AG20443 (cell line): ENCODE measurements at regions not wholly inside any gene's neighbourhood (a gene's known extent, or its start where the extent isn't known, plus 50 kb on each side); places are given as distances from the start of the nearest gene placed in this dataset.
"Not testable (repeated sequence)": the region's sequence is repeated elsewhere in the genome, so short reads cannot be mapped to it uniquely, and the experiment has no call there.

Experiments used
- DNase-seq: peaks from one replicate; pipeline ENCODE4 v3.0.0; 2012; ENCODE audit warnings: low spot score, mixed read lengths

DNA sequence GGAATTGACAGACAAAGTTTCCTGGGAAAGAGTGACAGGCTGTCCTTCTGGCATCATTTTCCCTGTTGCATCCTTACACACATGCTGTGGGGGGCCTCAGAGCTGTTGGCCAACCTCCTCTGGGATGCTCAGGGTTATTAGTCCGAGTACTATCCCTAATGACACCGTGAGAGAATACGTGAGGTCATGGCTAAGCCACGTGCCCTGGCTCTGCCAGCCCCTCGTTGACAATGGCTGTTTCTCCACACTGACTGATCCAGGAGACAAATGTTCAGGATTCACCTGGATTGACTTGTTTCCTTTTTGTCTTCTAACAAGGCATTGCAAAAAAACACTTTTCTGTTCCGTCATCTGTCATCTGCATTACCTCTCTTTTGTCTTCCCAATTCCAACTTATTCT, 604.6 kb downstream of the TFAP2A start:
- DNase-seq = no peak

DNA sequence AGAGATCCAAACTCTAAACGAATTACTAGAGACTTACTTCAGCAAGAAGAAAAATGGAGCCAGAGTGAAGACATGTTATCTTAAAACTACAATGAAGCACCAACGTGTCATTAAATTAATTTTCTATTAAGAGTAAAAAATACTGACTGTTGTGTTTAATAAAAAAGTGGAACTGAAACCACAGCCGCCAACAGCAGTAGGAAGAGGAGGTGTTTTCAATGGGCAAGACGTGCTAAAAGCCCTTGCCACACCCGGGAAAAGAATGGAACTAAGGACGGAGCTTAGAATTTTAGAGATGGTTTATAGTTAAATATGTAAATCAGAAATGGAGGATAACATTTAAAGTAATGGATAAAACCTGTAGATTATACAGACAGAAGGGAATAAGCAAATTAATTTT, 608.7 kb downstream of the TFAP2A start:
- DNase-seq = no peak

DNA sequence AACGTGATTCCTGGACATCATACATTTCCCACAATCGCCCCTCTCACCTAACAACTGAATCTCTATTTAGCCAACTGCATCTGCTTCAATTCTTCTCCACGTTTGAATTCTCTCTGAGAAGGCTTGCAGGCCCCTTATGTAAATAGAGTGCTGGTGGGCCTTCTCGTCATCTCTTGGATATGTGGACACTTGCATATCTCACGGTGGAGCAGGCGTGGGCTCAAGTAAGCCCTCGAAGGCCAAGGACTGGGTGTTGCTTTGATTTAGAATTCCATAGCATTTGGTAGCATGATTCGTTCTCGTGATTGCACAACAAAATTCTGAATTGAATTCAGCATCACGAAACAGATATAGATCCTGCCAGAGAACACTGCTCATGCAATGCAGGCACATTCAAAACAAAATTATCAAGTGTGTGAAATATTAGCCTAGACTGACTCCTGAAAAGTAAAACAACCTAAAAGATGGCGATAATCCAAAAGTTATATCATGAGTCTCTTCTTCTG, 613.6 kb downstream of the TFAP2A start:
- no peak for DNase-seq

DNA sequence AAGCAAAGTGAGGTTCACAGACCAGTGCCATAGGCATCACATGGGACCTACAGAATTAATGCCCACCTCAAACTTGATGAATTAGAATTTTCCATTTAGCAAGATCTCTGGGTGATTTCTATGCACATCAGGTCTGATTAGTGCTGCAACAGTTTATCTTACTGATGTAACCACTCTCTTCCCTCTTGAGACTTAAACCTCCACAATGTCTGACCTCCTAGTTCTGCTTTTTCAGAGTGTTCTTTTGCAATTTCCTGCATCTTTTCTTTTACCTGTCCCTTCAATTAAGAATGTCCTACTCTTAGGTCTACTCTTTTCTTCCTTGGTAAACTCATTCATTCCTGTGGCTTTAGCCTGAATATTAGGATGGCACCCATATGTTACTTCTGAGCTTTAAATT, 615.3 kb downstream of the TFAP2A start:
- DNase-seq = no peak

DNA sequence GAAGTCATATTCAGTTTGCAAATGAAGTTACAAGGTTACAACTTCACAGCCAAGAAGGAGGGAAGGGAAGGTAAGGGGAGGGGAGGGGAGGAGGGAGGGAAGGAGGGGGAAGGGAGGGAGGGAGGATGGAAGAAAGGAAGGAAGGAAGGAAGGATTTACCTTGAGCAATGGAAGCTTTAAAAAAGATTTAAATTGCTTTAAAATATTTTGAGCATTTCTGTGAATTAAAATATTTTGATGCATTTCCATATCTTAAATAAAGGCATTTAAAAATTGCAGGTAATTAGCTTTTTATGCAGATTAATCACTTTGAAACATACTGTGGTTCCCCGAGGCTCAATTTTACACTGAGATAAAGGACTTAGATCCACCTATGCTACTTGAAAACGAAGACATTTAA, 618.0 kb downstream of the TFAP2A start:
- DNase-seq = no peak

DNA sequence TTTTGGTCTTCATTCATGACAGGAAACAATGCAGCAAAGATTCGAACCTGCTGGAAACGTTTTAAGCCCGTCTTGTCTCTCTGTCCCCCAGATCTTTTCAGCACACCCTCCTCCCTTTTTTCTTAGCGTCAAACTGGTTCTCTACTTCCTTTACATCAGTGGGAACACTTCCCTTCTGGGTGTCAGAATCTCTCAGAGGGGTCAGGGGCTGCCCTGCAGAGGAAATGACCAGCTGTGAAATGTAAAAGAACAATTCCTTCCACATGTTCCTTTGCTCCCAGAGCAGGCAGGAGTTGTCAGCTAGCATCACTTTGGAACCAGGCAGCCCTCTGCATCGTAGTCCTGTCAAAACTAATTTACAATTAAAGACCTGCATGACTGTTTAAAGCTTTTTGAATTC, 619.0 kb downstream of the TFAP2A start:
- DNase-seq = no peak

DNA sequence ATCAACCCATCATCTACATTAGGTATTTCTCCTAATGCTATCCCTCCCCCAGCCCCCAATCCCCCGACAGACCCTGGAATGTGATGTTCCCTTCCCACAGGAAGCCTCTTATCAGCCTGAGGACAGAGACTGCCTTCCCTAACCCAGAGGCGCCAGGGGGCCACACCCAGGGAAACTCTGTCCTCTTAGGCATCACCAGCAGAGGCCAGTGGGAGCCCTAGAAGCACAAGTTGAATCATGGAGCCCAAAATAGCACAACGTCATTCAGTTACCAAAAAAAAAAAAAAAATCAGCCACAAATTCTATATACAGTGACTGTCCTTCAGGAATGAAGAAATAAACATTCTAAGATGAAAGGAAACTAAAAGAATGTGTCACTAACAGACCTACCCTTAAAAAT, 625.7 kb downstream of the TFAP2A start:
- peak; percentile 49 for DNase-seq

DNA sequence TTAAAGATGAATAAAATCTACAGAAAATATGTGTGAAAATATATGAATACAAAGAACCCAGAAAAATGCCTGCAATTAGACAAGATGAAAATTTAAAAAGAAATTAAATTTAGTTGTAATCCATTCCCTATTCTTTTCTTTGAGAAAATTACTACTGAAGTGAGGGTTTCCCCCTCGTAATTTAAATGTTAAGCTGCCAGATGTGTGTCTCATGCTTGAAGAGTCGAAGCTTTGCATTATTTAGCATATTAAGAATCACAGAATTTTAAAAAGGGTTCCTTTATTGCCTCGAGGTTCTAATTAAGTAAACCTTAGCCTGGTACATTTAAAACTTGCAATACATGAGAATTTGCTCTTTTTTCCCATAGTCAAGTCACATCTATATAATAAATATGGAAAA, 630.1 kb downstream of the TFAP2A start:
- DNase-seq = no peak

DNA sequence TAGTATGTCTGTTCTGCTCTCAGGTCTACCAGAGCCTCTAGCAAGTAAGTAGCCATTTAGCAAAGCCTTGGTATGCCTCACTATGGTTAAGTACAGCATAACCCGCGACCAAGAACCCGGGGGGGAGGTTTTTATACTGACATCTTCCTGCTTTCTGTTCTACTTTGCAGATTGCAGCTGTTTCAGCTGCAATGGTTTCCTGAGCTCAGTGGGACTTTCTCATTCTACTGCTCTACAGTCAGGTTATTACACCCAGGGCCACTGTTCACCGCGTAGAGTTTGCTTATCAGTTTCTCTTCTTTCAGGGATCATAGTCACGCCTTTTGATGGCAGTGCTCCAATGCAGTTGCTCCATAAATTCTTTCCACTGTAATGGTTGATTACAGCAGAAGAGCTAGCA, 631.3 kb downstream of the TFAP2A start:
- DNase-seq = no peak

DNA sequence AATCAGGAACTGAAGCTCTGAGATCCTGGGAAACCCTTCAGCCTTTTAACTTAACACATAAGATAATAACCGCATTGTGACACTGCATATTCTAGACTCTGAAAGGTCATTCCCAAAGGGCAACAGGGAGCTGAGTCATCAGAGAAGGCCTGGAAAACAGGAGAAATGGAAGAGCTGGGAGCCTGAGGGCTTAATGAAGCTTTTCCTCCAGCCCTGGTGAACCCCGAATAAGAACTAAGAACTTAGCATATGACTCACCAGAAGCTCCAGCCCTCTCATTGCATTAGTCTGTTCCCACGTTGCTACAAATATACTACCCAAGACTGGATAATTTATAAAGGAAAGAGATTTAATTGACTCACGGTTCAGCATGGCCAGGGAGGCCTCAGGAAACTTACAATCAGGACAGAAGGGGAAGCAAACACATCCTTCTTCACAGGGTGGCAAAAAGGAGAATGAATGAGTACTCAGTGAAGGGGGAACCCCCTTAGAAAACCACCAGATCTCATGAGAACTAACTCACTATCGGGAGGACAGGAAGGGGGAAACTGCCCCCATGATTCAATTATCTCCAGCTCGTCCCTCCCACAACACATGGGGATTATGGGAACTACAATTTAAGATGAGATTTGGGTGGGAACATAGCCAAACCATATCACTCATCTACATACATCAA, 648.5 kb downstream of the TFAP2A start:
- DNase-seq = peak; percentile 58

DNA sequence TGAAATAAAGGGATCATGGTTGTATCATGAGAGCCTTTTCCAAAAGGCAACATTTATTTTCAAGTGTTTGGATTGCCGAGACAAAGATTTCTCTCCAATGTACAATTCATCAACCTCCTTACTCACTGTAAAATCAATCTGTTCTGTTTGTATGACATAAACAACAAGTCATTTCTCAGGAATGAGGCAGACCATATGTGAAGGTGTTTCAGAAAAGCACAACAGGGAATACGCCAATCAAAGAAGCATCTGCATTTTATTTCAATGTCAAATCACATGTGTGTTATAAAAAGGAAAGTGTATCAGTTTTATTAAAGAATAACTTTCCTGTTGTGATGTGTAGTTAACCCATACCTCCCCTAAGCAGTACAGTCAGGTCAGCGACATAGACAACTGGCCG, 653.7 kb downstream of the TFAP2A start:
- no peak for DNase-seq

DNA sequence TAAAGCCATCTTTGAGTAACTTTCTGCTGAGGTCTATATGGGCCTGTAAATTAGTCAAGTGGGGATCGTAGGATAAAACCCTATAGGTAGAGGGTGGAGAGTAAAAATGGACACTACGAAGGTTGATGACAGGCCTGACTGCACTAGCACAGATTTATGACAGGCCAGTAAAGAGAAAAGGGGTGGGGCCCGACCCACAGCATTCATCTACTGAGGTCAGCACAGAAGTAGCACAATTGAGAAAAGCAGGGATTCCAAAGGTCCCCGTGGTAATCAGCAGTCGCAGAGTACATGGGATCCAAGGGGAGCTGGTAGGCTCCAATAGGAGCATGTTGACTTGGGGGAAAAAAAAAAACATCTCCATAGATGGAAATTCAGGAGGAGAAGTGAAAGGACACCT, 660.4 kb downstream of the TFAP2A start:
- no peak for DNase-seq

DNA sequence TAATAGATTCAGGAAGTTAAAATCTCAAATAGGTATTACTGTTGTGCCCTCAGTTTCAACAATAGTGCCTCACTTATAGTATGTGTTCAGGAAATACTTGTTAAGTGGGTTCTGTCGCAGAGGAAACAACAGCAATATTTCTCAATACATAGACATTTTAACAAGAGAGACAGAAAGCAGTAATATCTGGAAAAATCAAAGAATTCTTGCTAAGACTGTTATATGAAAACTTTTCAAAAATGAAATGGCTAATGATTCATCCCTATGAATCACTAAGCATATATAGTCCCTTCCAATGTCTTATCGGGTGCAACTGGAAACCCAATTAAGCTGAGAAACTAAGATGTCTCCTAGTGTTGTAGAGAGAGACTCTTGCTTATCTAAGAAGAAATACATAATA, 668.9 kb downstream of the TFAP2A start:
- DNase-seq = no peak

DNA sequence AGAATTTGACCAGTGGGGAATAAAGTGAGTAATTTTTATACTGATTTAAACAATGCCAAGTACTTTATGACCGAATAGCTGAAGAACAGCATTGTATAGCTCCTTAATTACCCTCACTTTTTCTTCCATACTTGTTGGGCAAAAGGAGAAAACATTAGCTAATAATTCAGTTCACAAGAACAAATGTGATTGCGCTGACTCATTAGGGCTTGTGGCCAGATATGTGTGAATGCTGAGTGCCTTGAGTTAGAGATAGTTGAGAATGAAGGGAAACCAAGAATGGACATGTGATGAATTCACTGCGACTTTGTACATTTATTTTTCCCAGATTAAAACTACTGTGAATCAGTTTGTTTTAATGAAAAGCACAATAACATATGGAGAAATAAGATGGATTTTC, 669.4 kb downstream of the TFAP2A start:
- no peak for DNase-seq

DNA sequence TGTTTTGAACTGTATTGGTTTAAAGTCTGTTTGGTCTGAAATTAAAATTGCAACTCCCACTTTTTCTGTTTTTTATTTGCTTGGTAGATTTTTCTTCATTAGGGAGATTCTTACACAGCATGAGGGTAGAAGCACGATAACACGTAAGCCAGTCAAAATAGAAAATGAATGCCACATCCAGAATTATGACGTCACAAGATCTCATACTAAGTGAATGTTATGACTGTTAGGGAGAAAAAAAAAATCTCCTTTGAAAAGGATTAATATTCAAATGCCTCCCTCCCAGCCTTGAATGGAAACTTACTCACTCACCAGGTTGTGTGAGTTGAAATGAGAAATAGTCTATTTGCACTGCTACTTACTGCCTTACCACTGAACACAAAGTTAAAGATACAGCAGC, 670.8 kb downstream of the TFAP2A start:
- no peak for DNase-seq

DNA sequence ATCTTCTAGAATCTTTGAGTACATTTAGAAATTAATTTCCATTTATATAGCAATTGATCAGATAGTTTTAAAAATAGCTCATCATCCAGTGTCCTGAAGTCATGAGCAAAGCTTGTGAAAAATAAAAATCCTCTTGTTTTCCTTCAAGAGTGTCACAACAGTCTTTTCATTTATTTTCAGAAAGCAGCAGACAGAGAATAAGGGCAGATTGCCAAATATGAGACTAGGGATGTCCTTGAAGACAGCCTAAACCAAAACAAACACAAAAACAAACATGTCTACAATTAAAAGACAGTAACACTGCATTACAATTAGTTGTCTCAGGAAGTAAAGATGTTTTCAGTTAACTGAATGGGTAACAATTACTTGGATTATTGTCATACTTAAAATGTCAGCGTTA, 682.8 kb downstream of the TFAP2A start:
- DNase-seq = no peak

DNA sequence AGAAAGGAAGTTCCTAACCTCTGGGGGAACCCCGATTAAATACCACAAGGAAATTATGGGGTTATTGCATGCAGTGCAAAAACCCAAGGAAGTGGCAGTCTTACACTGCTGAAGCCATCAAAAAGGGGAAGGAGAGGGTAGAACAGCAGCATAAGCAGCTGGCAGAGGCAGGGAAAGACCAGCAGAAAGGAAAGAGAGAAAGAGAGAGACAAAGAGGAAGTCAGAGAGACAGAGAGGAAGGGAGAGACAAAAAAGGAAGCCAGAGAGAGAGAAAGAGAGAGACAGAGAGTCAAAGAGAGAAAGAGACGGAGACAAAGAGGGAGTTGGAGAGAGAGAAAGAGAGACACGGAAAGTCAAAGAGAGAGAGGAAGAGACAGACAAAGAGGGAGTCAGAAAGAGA, 689.1 kb downstream of the TFAP2A start:
- not testable (repeated sequence) for DNase-seq

DNA sequence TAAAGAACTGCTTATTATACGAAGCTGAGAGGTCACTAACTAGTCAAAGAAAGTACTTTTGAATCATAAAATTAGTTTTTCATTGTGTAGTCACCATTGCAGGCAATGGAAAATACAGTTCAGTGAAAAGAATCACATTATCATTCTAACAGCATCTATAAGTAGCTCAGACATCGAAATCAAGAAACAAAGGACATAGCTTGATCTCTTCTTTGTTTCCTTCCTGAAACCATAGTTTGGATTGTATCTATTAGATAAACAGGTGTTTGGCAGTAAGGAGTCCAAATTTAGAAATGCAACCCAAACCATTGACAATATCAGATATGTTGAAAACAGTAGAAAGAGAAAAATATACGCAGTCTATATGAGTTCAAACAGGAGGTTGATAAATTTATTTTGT, 697.3 kb downstream of the TFAP2A start:
- no peak for DNase-seq

DNA sequence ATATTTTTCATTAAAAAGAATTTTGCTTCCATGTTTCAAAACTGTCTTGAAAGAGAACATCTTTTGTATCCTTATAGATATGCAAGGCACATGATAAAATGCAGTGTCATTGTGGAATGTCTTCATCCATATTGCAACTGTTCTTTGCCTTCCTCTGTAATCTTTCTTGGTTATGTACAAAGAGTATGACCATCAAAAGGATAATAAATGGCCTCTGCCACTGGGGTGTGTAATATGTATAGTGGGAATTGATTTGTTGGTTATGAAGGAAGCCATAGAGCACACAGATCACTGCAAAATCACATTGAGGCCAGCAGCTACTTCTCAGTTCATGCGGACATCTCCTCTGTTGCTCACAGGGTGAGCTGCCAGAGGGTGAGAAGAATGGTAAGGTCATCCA, 703.5 kb downstream of the TFAP2A start:
- no peak for DNase-seq

DNA sequence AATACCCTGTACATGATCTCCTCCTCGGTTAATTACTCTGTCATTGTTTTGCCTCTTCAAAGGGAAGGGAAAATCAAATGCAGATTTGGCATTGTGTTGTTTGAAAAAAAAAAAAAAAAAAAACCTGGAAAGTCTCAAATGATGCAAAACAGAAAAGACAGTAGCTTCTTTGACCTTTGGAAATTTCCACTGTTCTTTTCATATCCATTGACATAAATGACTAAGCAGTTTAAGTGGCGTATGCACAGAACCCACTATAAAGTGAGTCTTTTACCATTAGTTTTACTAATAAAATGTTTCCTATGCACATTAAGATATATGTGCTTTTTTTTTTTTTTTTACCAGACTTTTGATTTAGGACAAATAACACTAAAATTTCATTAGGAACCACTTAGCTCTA, 704.3 kb downstream of the TFAP2A start:
- DNase-seq = no peak

DNA sequence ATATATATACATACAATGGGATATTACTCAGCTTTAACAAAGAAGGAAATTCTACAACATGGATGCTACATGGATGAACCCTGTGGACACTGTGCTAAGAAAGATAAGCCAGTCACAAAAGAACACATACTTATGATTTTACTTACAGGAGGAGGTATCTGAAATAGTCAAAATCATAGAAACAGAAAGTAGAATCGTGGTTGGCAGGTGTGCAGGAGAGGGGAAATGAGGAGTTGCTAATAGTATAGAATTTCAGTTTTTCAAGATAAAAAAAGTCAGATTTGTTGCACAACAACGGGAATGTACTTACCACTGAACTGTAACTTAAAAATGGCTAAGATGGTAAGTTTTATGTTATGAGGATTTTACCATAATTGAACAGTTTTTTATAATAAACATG, 706.3 kb downstream of the TFAP2A start:
- no peak for DNase-seq

DNA sequence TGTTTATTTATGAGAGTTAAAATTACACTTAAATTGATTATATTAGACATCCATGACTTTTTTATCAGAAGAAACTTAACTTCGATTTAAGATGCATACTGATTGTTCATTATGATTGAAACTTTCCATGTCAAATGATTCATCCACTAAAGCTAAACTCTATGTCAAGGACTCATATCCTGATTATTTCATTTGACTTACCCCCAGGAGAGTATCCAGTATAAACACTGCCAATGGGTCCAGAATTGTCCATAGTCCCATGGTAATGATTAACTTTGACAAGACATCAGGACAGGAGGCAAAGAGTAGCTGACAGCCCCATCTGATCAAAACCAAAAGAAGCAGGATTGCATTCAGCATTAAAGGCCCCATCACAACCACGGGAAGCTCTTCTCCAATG, 709.9 kb downstream of the TFAP2A start:
- no peak for DNase-seq

DNA sequence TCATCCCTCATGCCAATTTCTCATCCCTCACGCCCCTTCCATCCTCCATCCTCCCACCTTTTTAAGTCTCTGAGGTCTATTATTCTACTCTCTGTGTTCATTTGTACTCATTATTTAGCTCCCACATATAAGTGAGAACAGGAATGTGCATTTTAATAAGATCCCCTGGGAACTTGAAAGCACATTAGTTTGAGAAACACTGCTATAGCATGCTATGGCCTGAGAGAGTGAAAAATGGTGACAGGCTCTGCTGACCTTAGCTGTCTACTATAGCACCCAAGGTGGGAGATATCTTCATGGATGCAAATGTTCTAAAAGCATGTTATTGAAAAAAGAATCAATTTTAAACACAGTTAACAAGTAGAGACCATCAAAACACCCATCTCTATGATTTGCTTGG, 712.0 kb downstream of the TFAP2A start:
- no peak for DNase-seq

DNA sequence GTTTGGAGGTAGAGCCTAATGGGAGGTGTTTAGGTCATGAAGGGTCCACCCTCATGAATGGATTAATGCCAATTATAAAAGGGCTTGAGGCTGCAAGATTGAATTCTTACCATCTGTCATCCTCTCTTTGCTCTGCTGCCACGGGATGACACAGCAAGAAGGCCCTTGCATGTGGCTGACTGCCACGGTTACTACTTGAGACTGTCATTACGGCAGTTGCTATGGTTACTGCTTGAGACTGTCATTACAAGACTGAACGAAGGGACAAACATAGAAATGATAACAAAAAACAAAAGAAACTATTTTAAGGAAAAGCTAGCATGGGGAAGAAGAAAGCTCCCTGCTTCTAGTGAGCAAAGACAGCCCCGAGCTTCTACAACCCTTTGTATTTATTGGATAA, 715.0 kb downstream of the TFAP2A start:
- DNase-seq = peak; percentile 29
